ENCODE measurements at regions not wholly inside any gene's neighbourhood (a gene's known extent, or its start where the extent isn't known, plus 50 kb on each side); places are given as distances from the start of the nearest gene placed in this dataset.

GRCh38 chr2:167368371-167368770, 480.1 kb downstream of the XIRP2 start:
- TF ChIP-seq EZH2phosphoT487 (IDR thresholded peaks at IDR 0.05; ENCODE audit: low read depth) (no peak), CTCF (IDR thresholded peaks at IDR 0.05; ENCODE audit: low read depth, low read length) (no peak)

Data from OCI-LY3 (cell line).